ENCODE measurements at regions not wholly inside any gene's neighbourhood (a gene's known extent, or its start where the extent isn't known, plus 50 kb on each side); places are given as distances from the start of the nearest gene placed in this dataset.

DNA sequence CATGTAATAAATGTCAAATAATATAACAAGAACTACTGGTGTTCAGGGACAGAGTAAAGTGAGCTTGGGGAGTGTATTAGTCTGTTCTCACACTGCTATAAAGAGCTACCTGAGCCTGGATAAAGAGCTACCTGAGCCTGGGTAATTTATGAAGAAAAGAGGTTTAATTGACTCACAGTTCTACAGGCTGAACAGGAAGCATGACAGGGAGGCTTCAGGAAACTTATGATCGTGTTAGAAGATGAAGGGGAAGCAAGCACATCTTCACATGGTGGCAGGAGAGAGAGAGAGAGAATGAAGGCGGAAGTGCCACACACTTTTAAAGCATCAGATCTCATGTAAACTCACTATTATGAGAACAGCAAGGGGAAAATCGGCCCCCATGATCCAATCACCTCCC is 205.9 kb downstream of the CTH start:
- TF ChIP-seq, protein P1, sequence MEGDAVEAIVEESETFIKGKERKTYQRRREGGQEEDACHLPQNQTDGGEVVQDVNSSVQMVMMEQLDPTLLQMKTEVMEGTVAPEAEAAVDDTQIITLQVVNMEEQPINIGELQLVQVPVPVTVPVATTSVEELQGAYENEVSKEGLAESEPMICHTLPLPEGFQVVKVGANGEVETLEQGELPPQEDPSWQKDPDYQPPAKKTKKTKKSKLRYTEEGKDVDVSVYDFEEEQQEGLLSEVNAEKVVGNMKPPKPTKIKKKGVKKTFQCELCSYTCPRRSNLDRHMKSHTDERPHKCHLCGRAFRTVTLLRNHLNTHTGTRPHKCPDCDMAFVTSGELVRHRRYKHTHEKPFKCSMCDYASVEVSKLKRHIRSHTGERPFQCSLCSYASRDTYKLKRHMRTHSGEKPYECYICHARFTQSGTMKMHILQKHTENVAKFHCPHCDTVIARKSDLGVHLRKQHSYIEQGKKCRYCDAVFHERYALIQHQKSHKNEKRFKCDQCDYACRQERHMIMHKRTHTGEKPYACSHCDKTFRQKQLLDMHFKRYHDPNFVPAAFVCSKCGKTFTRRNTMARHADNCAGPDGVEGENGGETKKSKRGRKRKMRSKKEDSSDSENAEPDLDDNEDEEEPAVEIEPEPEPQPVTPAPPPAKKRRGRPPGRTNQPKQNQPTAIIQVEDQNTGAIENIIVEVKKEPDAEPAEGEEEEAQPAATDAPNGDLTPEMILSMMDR (IDR thresholded peaks at IDR 0.05): no peak
- no peak for TF ChIP-seq NFYB (CRISPR knock-in tag; conservative IDR thresholded peaks at IDR 0.05; ENCODE audit: low read depth)

All from WTC11 (cell line).